NCI-H1436 (cell line): ENCODE measurements at regions not wholly inside any gene's neighbourhood (a gene's known extent, or its start where the extent isn't known, plus 50 kb on each side); places are given as distances from the start of the nearest gene placed in this dataset.

Source experiments
- DNase-seq: peaks from one replicate; lab custom pipeline; 2025; lab: John Stamatoyannopoulos, UW

- no peak for DNase-seq
Measured at GRCh38 chr6:169082817-169083507, 170.7 kb downstream of the THBS2 start.

GRCh38 chr6:169082093-169082492, 171.6 kb downstream of the THBS2 start:
- no peak for DNase-seq

- DNase-seq, result no peak
Measured at GRCh38 chr6:169081248-169081647, 172.4 kb downstream of the THBS2 start.

- DNase-seq, result no peak
Measured at GRCh38 chr6:169079650-169080049, 174.0 kb downstream of the THBS2 start.

GRCh38 chr6:169078399-169079145, 175.1 kb downstream of the THBS2 start:
- no peak for DNase-seq

GRCh38 chr6:169075915-169076654, 177.6 kb downstream of the THBS2 start:
- no peak for DNase-seq

GRCh38 chr6:169075211-169075914, 178.3 kb downstream of the THBS2 start:
- DNase-seq, result no peak

GRCh38 chr6:169074526-169074925, 179.1 kb downstream of the THBS2 start:
- no peak for DNase-seq

- DNase-seq, result no peak
Measured at GRCh38 chr6:169073311-169073710, 180.3 kb downstream of the THBS2 start.

GRCh38 chr6:169072127-169073042, 181.3 kb downstream of the THBS2 start:
- no peak for DNase-seq

- DNase-seq, result no peak
Measured at GRCh38 chr6:169071394-169071793, 182.3 kb downstream of the THBS2 start.

GRCh38 chr6:169070506-169071176, 183.0 kb downstream of the THBS2 start:
- DNase-seq, result no peak

GRCh38 chr6:169069356-169069755, 184.3 kb downstream of the THBS2 start:
- DNase-seq, result no peak

GRCh38 chr6:169064194-169064593, 189.5 kb downstream of the THBS2 start:
- no peak for DNase-seq

GRCh38 chr6:169062272-169062671, 191.4 kb downstream of the THBS2 start:
- DNase-seq, result no peak

GRCh38 chr6:169058634-169059033, 195.0 kb downstream of the THBS2 start:
- DNase-seq, result no peak

- no peak for DNase-seq
Measured at GRCh38 chr6:169052462-169052861, 201.2 kb downstream of the THBS2 start.

- DNase-seq, result peak; percentile 78
Measured at GRCh38 chr6:169051371-169051770, 202.3 kb downstream of the THBS2 start.

GRCh38 chr6:169048865-169049205, 204.8 kb downstream of the THBS2 start:
- no peak for DNase-seq

- DNase-seq, result no peak
Measured at GRCh38 chr6:169048185-169048864, 205.3 kb downstream of the THBS2 start.
